VCaP (cell line): ENCODE measurements at regions not wholly inside any gene's neighbourhood (a gene's known extent, or its start where the extent isn't known, plus 50 kb on each side); places are given as distances from the start of the nearest gene placed in this dataset.

Source experiments
- H3K27ac ChIP-seq: fragments of 450-650 bp; 2 replicates; pipeline ENCODE4 v1.5.1; 2017
- CTCF ChIP-seq: fragments of 450-650 bp; conservative IDR thresholded peaks from 2 replicates; pipeline ENCODE4 v1.5.1; 2017; ENCODE audit warnings: mild to moderate bottlenecking, moderate library complexity

- TF ChIP-seq CTCF, result no peak
Measured at GRCh38 chr10:78212060-78212785, 178.6 kb downstream of the RPS24 start.

GRCh38 chr10:78212786-78213175 lies 179.1 kb downstream of the RPS24 start:
- peak overlapping the region; percentile 65; the same call in 1 of the 2 replicates for H3K27ac ChIP-seq
- TF ChIP-seq CTCF, result no peak

More at GRCh38 chr10:78212060-78212785, 178.6 kb downstream of the RPS24 start:
- H3K27ac ChIP-seq, result peak overlapping the region; percentile 65

GRCh38 chr10:78214955-78215354 lies 181.3 kb downstream of the RPS24 start:
- H3K27ac ChIP-seq, result no peak overlapping the region
- TF ChIP-seq CTCF, result no peak

- no peak for TF ChIP-seq CTCF
- no peak overlapping the region for H3K27ac ChIP-seq
Measured at GRCh38 chr10:78215645-78216044, 182.0 kb downstream of the RPS24 start.

GRCh38 chr10:78217336-78217735 lies 183.7 kb downstream of the RPS24 start:
- no peak for TF ChIP-seq CTCF
- peak overlapping the region; percentile 90 for H3K27ac ChIP-seq

GRCh38 chr10:78218798-78219490 lies 185.3 kb downstream of the RPS24 start:
- no peak for TF ChIP-seq CTCF
- H3K27ac ChIP-seq, result peak overlapping the region; percentile 90

GRCh38 chr10:78219568-78219967 lies 185.9 kb downstream of the RPS24 start:
- H3K27ac ChIP-seq, result peak overlapping the region; percentile 90

- H3K27ac ChIP-seq, result no peak overlapping the region
- no peak for TF ChIP-seq CTCF
Measured at GRCh38 chr10:78220781-78221180, 187.1 kb downstream of the RPS24 start.
